ENCODE measurements at regions not wholly inside any gene's neighbourhood (a gene's known extent, or its start where the extent isn't known, plus 50 kb on each side); places are given as distances from the start of the nearest gene placed in this dataset.

GRCh38 chr18:34287825-34288224 lies 63.1 kb upstream of the NOL4 start:
- no peaks in the 10 kb centered on the region for H3K9me3 ChIP-seq (ENCODE audit: severe bottlenecking)
- TF ChIP-seq CTCF (IDR thresholded peaks at IDR 0.05; ENCODE audit: poor library complexity, severe bottlenecking): no peak
- no peaks in the 10 kb centered on the region for H3K36me3 ChIP-seq (ENCODE audit: low read depth)
- H3K4me3 ChIP-seq (ENCODE audit: severe bottlenecking): no peak overlapping the region
- no peak for ATAC-seq (ENCODE audit: low read depth)
- no peak for DNase-seq (ENCODE audit: low spot score)
- no peak overlapping the region for H3K27ac ChIP-seq (ENCODE audit: poor library complexity, severe bottlenecking)
- H3K4me1 ChIP-seq (ENCODE audit: insufficient read depth, poor library complexity, severe bottlenecking): no peaks in the 10 kb centered on the region
- no peaks in the 10 kb centered on the region for H3K27me3 ChIP-seq (ENCODE audit: insufficient read depth, poor library complexity, severe bottlenecking)

- Histone ChIP-seq H3K9me3 (ENCODE audit: severe bottlenecking) (no peaks in the 10 kb centered on the region), H3K4me3 (ENCODE audit: severe bottlenecking) (no peak overlapping the region), H3K4me1 (ENCODE audit: insufficient read depth, poor library complexity, severe bottlenecking) (no peaks in the 10 kb centered on the region), H3K27me3 (ENCODE audit: insufficient read depth, poor library complexity, severe bottlenecking) (no peaks in the 10 kb centered on the region), H3K36me3 (ENCODE audit: low read depth) (no peaks in the 10 kb centered on the region), H3K27ac (ENCODE audit: poor library complexity, severe bottlenecking) (no peak overlapping the region)
- DNase-seq (ENCODE audit: low spot score) (no peak), ATAC-seq (ENCODE audit: low read depth) (no peak)
- TF ChIP-seq CTCF (IDR thresholded peaks at IDR 0.05; ENCODE audit: poor library complexity, severe bottlenecking): no peak
These were observed 67.9 kb upstream of the NOL4 start for GRCh38 chr18:34292594-34292993.

GRCh38 chr18:34297287-34297686 lies 72.6 kb upstream of the NOL4 start:
- ATAC-seq (ENCODE audit: low read depth): no peak
- Histone ChIP-seq H3K36me3 (ENCODE audit: low read depth) (no peaks in the 10 kb centered on the region), H3K9me3 (ENCODE audit: severe bottlenecking) (no peaks in the 10 kb centered on the region), H3K27me3 (ENCODE audit: insufficient read depth, poor library complexity, severe bottlenecking) (no peaks in the 10 kb centered on the region), H3K27ac (ENCODE audit: poor library complexity, severe bottlenecking) (no peak overlapping the region), H3K4me1 (ENCODE audit: insufficient read depth, poor library complexity, severe bottlenecking) (no peaks in the 10 kb centered on the region), H3K4me3 (ENCODE audit: severe bottlenecking) (no peak overlapping the region)
- no peak for DNase-seq (ENCODE audit: low spot score)
- TF ChIP-seq CTCF (IDR thresholded peaks at IDR 0.05; ENCODE audit: poor library complexity, severe bottlenecking): no peak

GRCh38 chr18:34299828-34300227 lies 75.1 kb upstream of the NOL4 start:
- no peaks in the 10 kb centered on the region for H3K4me1 ChIP-seq (ENCODE audit: insufficient read depth, poor library complexity, severe bottlenecking)
- no peak for DNase-seq (ENCODE audit: low spot score)
- no peak overlapping the region for H3K4me3 ChIP-seq (ENCODE audit: severe bottlenecking)
- peaks cover 3% of the 10 kb centered on the region for H3K27me3 ChIP-seq (ENCODE audit: insufficient read depth, poor library complexity, severe bottlenecking)
- no peaks in the 10 kb centered on the region for H3K36me3 ChIP-seq (ENCODE audit: low read depth)
- no peak for ATAC-seq (ENCODE audit: low read depth)
- no peaks in the 10 kb centered on the region for H3K9me3 ChIP-seq (ENCODE audit: severe bottlenecking)
- TF ChIP-seq CTCF (IDR thresholded peaks at IDR 0.05; ENCODE audit: poor library complexity, severe bottlenecking): no peak
- H3K27ac ChIP-seq (ENCODE audit: poor library complexity, severe bottlenecking): no peak overlapping the region

- TF ChIP-seq CTCF (IDR thresholded peaks at IDR 0.05; ENCODE audit: poor library complexity, severe bottlenecking): no peak
These were observed 86.8 kb upstream of the NOL4 start for GRCh38 chr18:34311468-34311867.

More at GRCh38 chr18:34311468-34311867, 86.8 kb upstream of the NOL4 start:
- DNase-seq (ENCODE audit: low spot score) (no peak), ATAC-seq (ENCODE audit: low read depth) (no peak)
- no peaks in the 10 kb centered on the region for H3K27me3 ChIP-seq (ENCODE audit: insufficient read depth, poor library complexity, severe bottlenecking)
- H3K4me3 ChIP-seq (ENCODE audit: severe bottlenecking): no peak overlapping the region
- no peaks in the 10 kb centered on the region for H3K4me1 ChIP-seq (ENCODE audit: insufficient read depth, poor library complexity, severe bottlenecking)
- no peaks in the 10 kb centered on the region for H3K9me3 ChIP-seq (ENCODE audit: severe bottlenecking)
- no peaks in the 10 kb centered on the region for H3K36me3 ChIP-seq (ENCODE audit: low read depth)
- no peak overlapping the region for H3K27ac ChIP-seq (ENCODE audit: poor library complexity, severe bottlenecking)
